DOHH2 (cell line): ENCODE measurements at regions not wholly inside any gene's neighbourhood (a gene's known extent, or its start where the extent isn't known, plus 50 kb on each side); places are given as distances from the start of the nearest gene placed in this dataset.

ENCODE experiments used
- H3F3A ChIP-seq: fragments of 200-600 bp; sonication (generic), shearing (Covaris generic); 2 replicates; pipeline ENCODE4 v1.6.0; 2016; ENCODE audit warnings: antibody characterized with exemption, mild to moderate bottlenecking; ENCODE audit not compliant: control insufficient read depth, insufficient read depth
- H3K27ac ChIP-seq: fragments of 200-600 bp; sonication (generic); 2 replicates; pipeline ENCODE4 v1.5.1; 2014; ENCODE audit warnings: low read depth, mild to moderate bottlenecking, low read length, moderate library complexity
- H3K27me3 ChIP-seq: fragments of 200-600 bp; sonication (generic); 2 replicates; pipeline ENCODE4 v1.6.1; 2014; ENCODE audit warnings: mild to moderate bottlenecking, low read length, mixed read lengths; ENCODE audit not compliant: control insufficient read depth
- H3K36me3 ChIP-seq: fragments of 200-600 bp; sonication (generic); 2 replicates; pipeline ENCODE4 v1.6.1; 2014; ENCODE audit warnings: mild to moderate bottlenecking, low read length, moderate library complexity, mixed read lengths; ENCODE audit not compliant: control insufficient read depth
- H3K4me1 ChIP-seq: fragments of 200-600 bp; sonication (generic); 2 replicates; pipeline ENCODE4 v1.6.1; 2014; ENCODE audit warnings: mild to moderate bottlenecking, low read length, mixed read lengths; ENCODE audit not compliant: control insufficient read depth
- H3K4me2 ChIP-seq: fragments of 200-600 bp; sonication (generic); 2 replicates; pipeline ENCODE4 v1.6.0; 2014; ENCODE audit warnings: mild to moderate bottlenecking, low read length, moderate library complexity
- H3K4me3 ChIP-seq: fragments of 200-600 bp; sonication (generic); 2 replicates; pipeline ENCODE4 v1.5.1; 2014; ENCODE audit warnings: mild to moderate bottlenecking, low read length, mixed read lengths
- H3K79me2 ChIP-seq: fragments of 200-600 bp; sonication (generic); 2 replicates; pipeline ENCODE4 v1.6.1; 2014; ENCODE audit warnings: mild to moderate bottlenecking, low read length, mixed read lengths; ENCODE audit not compliant: control insufficient read depth
- H3K9me2 ChIP-seq: fragments of 200-600 bp; sonication (generic); replicated peaks from 2 replicates; pipeline ENCODE4 v1.6.1; 2014; ENCODE audit warnings: mild to moderate bottlenecking, low read length, mixed read lengths; ENCODE audit not compliant: control insufficient read depth
- H3K9me3 ChIP-seq: fragments of 200-600 bp; sonication (generic); 2 replicates; pipeline ENCODE4 v1.6.1; 2014; ENCODE audit warnings: antibody characterized with exemption, low read length, mixed read lengths; ENCODE audit not compliant: control insufficient read depth, insufficient read depth
- H4K20me1 ChIP-seq: fragments of 200-600 bp; sonication (generic); 2 replicates; pipeline ENCODE4 v1.6.0; 2014; ENCODE audit warnings: low read depth, mild to moderate bottlenecking, antibody characterized with exemption, low read length, moderate library complexity; ENCODE audit not compliant: control insufficient read depth, insufficient read depth
- EZH2phosphoT487 ChIP-seq: fragments of 200-600 bp; sonication (generic); IDR thresholded peaks from 2 replicates; pipeline ENCODE4 v1.6.1; 2017; ENCODE audit warnings: borderline replicate concordance, mild to moderate bottlenecking, antibody characterized with exemption, low read length, moderate library complexity, mixed read lengths
- TF ChIP-seq, protein P1 (sequence below): fragments of 200-600 bp; sonication (generic); IDR thresholded peaks from one replicate; pipeline ENCODE4 v1.5.1; 2014; ENCODE audit warnings: antibody characterized with exemption, mild to moderate bottlenecking, low read depth, low read length; ENCODE audit not compliant: poor library complexity, severe bottlenecking

- TF ChIP-seq EZH2phosphoT487 = no peak
- TF ChIP-seq, protein P1, sequence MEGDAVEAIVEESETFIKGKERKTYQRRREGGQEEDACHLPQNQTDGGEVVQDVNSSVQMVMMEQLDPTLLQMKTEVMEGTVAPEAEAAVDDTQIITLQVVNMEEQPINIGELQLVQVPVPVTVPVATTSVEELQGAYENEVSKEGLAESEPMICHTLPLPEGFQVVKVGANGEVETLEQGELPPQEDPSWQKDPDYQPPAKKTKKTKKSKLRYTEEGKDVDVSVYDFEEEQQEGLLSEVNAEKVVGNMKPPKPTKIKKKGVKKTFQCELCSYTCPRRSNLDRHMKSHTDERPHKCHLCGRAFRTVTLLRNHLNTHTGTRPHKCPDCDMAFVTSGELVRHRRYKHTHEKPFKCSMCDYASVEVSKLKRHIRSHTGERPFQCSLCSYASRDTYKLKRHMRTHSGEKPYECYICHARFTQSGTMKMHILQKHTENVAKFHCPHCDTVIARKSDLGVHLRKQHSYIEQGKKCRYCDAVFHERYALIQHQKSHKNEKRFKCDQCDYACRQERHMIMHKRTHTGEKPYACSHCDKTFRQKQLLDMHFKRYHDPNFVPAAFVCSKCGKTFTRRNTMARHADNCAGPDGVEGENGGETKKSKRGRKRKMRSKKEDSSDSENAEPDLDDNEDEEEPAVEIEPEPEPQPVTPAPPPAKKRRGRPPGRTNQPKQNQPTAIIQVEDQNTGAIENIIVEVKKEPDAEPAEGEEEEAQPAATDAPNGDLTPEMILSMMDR = no peak
- Histone ChIP-seq H3K4me1 (no peaks in the 10 kb centered on the region), H3K27me3 (no peaks in the 10 kb centered on the region), H3K27ac (no peak overlapping the region), H3K79me2 (no peaks in the 10 kb centered on the region), H3F3A (no peaks in the 10 kb centered on the region), H3K9me2 (no peaks in the 10 kb centered on the region), H3K4me3 (no peak overlapping the region), H3K36me3 (no peaks in the 10 kb centered on the region), H4K20me1 (no peaks in the 10 kb centered on the region), H3K4me2 (no peak overlapping the region), H3K9me3 (no peaks in the 10 kb centered on the region)
Measured at GRCh38 chr2:833180-833579, 117.5 kb upstream of the SNTG2 start.

- no peak for TF ChIP-seq EZH2phosphoT487
- TF ChIP-seq, protein P1 = no peak
- Histone ChIP-seq H3K9me2 (no peaks in the 10 kb centered on the region), H3K4me1 (no peaks in the 10 kb centered on the region), H3F3A (no peaks in the 10 kb centered on the region), H3K4me2 (no peak overlapping the region), H3K36me3 (no peaks in the 10 kb centered on the region), H3K27me3 (no peaks in the 10 kb centered on the region), H3K4me3 (no peak overlapping the region), H3K9me3 (no peaks in the 10 kb centered on the region), H3K27ac (no peak overlapping the region), H3K79me2 (no peaks in the 10 kb centered on the region), H4K20me1 (no peaks in the 10 kb centered on the region)
Measured at GRCh38 chr2:832635-833034, 118.0 kb upstream of the SNTG2 start.

DNA sequence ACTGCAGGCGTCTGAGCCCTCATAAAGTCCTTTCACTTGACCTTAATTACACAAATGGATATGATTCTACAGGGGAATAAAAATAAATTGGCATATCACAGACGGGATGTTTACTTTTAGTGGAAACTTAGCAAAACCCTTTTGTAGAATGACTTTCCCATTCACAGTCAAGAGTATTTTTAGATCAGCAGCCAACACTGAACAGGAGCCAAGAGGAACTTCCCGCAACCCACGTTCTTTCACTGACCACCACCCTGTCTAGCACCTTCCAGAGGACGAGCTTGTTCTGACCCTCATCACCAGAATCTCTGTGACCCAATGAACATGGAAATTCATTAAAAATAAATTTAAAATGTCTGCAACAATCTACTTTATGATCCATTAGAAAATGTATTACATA, 119.0 kb upstream of the SNTG2 start:
- Histone ChIP-seq H3K79me2 (no peaks in the 10 kb centered on the region), H3K27ac (no peak overlapping the region), H4K20me1 (no peaks in the 10 kb centered on the region), H3K4me1 (no peaks in the 10 kb centered on the region), H3F3A (no peaks in the 10 kb centered on the region), H3K9me2 (no peaks in the 10 kb centered on the region), H3K4me3 (no peak overlapping the region), H3K4me2 (no peak overlapping the region), H3K9me3 (no peaks in the 10 kb centered on the region), H3K36me3 (no peaks in the 10 kb centered on the region), H3K27me3 (no peaks in the 10 kb centered on the region)
- TF ChIP-seq, protein P1 = no peak
- no peak for TF ChIP-seq EZH2phosphoT487

GRCh38 chr2:831225-831536, 119.5 kb upstream of the SNTG2 start:
- no peak overlapping the region for H3K4me2 ChIP-seq
- H3K36me3 ChIP-seq = no peaks in the 10 kb centered on the region
- H3K27me3 ChIP-seq = no peaks in the 10 kb centered on the region
- H3K27ac ChIP-seq = no peak overlapping the region
- TF ChIP-seq EZH2phosphoT487 = no peak
- TF ChIP-seq, protein P1 = no peak
- H3K9me3 ChIP-seq = no peaks in the 10 kb centered on the region
- no peaks in the 10 kb centered on the region for H4K20me1 ChIP-seq
- no peaks in the 10 kb centered on the region for H3K79me2 ChIP-seq
- H3F3A ChIP-seq = no peaks in the 10 kb centered on the region
- no peaks in the 10 kb centered on the region for H3K9me2 ChIP-seq
- no peaks in the 10 kb centered on the region for H3K4me1 ChIP-seq
- no peak overlapping the region for H3K4me3 ChIP-seq
